Esophagus mucosa (tissue), 1 donor: ENCODE measurements at regions not wholly inside any gene's neighbourhood (a gene's known extent, or its start where the extent isn't known, plus 50 kb on each side); places are given as distances from the start of the nearest gene placed in this dataset.

Source experiments
- ATAC-seq: fragments of 200-7000 bp; cut with Tn5 transposase; one replicate; pipeline ENCODE4 v1.9.1; 2020
- donor health status: DM: yes; HTN: yes; CAD: no.

GRCh38 chr6:8705435-8706020 lies 270.2 kb upstream of the SLC35B3 start:
- ATAC-seq: no peak

- ATAC-seq: no peak
Observed at GRCh38 chr6:8703059-8703458, 267.7 kb upstream of the SLC35B3 start.

- ATAC-seq: no peak
Observed at GRCh38 chr6:8688821-8689220, 253.5 kb upstream of the SLC35B3 start.

GRCh38 chr6:8686077-8686476 lies 250.7 kb upstream of the SLC35B3 start:
- ATAC-seq: no peak

GRCh38 chr6:8683204-8683603 lies 247.9 kb upstream of the SLC35B3 start:
- no peak for ATAC-seq

- ATAC-seq: no peak
Observed at GRCh38 chr6:8679823-8680222, 244.5 kb upstream of the SLC35B3 start.

GRCh38 chr6:8678466-8678865 lies 243.1 kb upstream of the SLC35B3 start:
- no peak for ATAC-seq

- ATAC-seq: no peak
Observed at GRCh38 chr6:8674126-8674525, 238.8 kb upstream of the SLC35B3 start.

GRCh38 chr6:8672882-8673281 lies 237.5 kb upstream of the SLC35B3 start:
- no peak for ATAC-seq

GRCh38 chr6:8670792-8671191 lies 235.4 kb upstream of the SLC35B3 start:
- no peak for ATAC-seq

GRCh38 chr6:8664700-8665099 lies 229.4 kb upstream of the SLC35B3 start:
- no peak for ATAC-seq

GRCh38 chr6:8664070-8664469 lies 228.7 kb upstream of the SLC35B3 start:
- ATAC-seq: no peak

GRCh38 chr6:8659404-8660189 lies 224.3 kb upstream of the SLC35B3 start:
- ATAC-seq: no peak

GRCh38 chr6:8658416-8658815 lies 223.1 kb upstream of the SLC35B3 start:
- no peak for ATAC-seq

GRCh38 chr6:8657522-8657921 lies 222.2 kb upstream of the SLC35B3 start:
- ATAC-seq: no peak

GRCh38 chr6:8655670-8656454 lies 220.5 kb upstream of the SLC35B3 start:
- no peak for ATAC-seq

- ATAC-seq: no peak
Observed at GRCh38 chr6:8652710-8653109, 217.4 kb upstream of the SLC35B3 start.

GRCh38 chr6:8651998-8652397 lies 216.7 kb upstream of the SLC35B3 start:
- no peak for ATAC-seq

GRCh38 chr6:8645212-8645611 lies 209.9 kb upstream of the SLC35B3 start:
- no peak for ATAC-seq

GRCh38 chr6:8644306-8644705 lies 209.0 kb upstream of the SLC35B3 start:
- no peak for ATAC-seq

- no peak for ATAC-seq
Observed at GRCh38 chr6:8642854-8643253, 207.5 kb upstream of the SLC35B3 start.

GRCh38 chr6:8642131-8642530 lies 206.8 kb upstream of the SLC35B3 start:
- no peak for ATAC-seq

GRCh38 chr6:8639928-8640649 lies 204.7 kb upstream of the SLC35B3 start:
- no peak for ATAC-seq
